8988T (cell line): ENCODE measurements at regions not wholly inside any gene's neighbourhood (a gene's known extent, or its start where the extent isn't known, plus 50 kb on each side); places are given as distances from the start of the nearest gene placed in this dataset.

ENCODE experiments used
- DNase-seq: peaks from one replicate; pipeline ENCODE4 v3.0.0; 2011

- DNase-seq = no peak
Observed at GRCh38 chr9:80259079-80259478, 687.3 kb downstream of the TLE4 start.

GRCh38 chr9:80251778-80252177, 680.0 kb downstream of the TLE4 start:
- no peak for DNase-seq

GRCh38 chr9:80242022-80242421, 670.3 kb downstream of the TLE4 start:
- no peak for DNase-seq

- DNase-seq = no peak
Observed at GRCh38 chr9:80235752-80236151, 664.0 kb downstream of the TLE4 start.

GRCh38 chr9:80233906-80234305, 662.1 kb downstream of the TLE4 start:
- no peak for DNase-seq

GRCh38 chr9:80233102-80233843, 661.5 kb downstream of the TLE4 start:
- DNase-seq = no peak

- no peak for DNase-seq
Observed at GRCh38 chr9:80231318-80232236, 659.8 kb downstream of the TLE4 start.

- DNase-seq = no peak
Observed at GRCh38 chr9:80223897-80224296, 652.1 kb downstream of the TLE4 start.

- DNase-seq = no peak
Observed at GRCh38 chr9:80222466-80223169, 650.9 kb downstream of the TLE4 start.

- no peak for DNase-seq
Observed at GRCh38 chr9:80218328-80218727, 646.6 kb downstream of the TLE4 start.

- no peak for DNase-seq
Observed at GRCh38 chr9:80213613-80214012, 641.8 kb downstream of the TLE4 start.

- DNase-seq = no peak
Observed at GRCh38 chr9:80208696-80209095, 636.9 kb downstream of the TLE4 start.

GRCh38 chr9:80204054-80204453, 632.3 kb downstream of the TLE4 start:
- DNase-seq = no peak

- DNase-seq = no peak
Observed at GRCh38 chr9:80197661-80198060, 625.9 kb downstream of the TLE4 start.

- DNase-seq = no peak
Observed at GRCh38 chr9:80191108-80191507, 619.3 kb downstream of the TLE4 start.

- DNase-seq = no peak
Observed at GRCh38 chr9:80188579-80188978, 616.8 kb downstream of the TLE4 start.

GRCh38 chr9:80185112-80185738, 613.5 kb downstream of the TLE4 start:
- no peak for DNase-seq

GRCh38 chr9:80177949-80178480, 606.2 kb downstream of the TLE4 start:
- DNase-seq = no peak

- DNase-seq = no peak
Observed at GRCh38 chr9:80175286-80176150, 603.8 kb downstream of the TLE4 start.

- DNase-seq = no peak
Observed at GRCh38 chr9:80163889-80164288, 592.1 kb downstream of the TLE4 start.

- DNase-seq = no peak
Observed at GRCh38 chr9:80158554-80159170, 586.9 kb downstream of the TLE4 start.
